Suppressor macrophage (primary cell): ENCODE measurements at regions not wholly inside any gene's neighbourhood (a gene's known extent, or its start where the extent isn't known, plus 50 kb on each side); places are given as distances from the start of the nearest gene placed in this dataset.

ENCODE experiments used
- DNase-seq, 4 experiments: peaks; one replicate each; pipeline ENCODE4 v3.0.0-alpha.2; 2020 to 2022

DNA sequence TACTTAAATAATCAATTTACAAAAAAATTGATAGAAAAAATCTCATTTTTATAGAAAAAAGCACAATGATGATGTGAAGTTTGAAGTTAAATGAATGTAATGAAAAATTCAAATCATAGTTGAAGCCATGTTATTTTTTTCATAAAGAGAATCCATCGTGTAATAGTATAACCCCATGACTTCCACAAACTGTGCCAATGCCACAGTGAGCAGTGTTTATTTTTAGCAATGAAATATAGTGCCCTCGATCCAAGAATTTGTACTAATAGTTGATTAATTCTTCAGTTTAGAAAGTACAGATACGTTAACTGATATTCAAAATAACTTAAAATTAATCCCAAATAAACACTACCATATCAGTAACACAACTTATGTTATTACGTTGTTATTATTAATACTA is 225.9 kb downstream of the PTPRC start:
- DNase-seq: no peak

GRCh38 chr1:198865319-198865718 is 226.5 kb downstream of the PTPRC start:
- no peak for DNase-seq

- DNase-seq: no peak
These were observed 228.3 kb downstream of the PTPRC start for GRCh38 chr1:198867182-198867581.

DNA sequence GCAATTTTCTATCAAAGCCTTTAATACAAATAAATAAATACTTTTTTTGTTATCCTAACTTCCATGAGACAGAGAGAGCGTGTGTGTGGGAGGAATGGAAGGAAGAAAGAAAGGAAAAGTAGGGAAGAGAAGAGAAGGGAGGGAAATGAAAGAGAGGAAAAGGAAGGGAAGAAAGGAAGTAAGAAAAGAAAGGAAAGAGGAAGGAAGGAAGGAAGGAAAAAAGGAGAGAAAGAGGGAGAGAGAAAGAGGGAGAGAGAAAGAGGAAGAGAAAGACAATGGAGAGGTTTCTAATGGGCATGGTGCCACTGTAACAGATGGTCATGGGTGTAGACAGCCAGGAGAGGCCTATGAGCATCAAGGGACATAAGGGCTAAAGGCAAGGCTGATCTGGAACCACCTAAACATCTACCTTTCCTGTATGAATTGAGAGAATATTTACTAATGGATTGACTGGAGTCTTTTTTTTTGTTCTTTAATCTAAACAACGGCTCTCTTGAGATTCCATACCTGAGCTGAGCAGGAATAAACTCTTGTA is 234.9 kb downstream of the PTPRC start:
- no peak for DNase-seq

DNA sequence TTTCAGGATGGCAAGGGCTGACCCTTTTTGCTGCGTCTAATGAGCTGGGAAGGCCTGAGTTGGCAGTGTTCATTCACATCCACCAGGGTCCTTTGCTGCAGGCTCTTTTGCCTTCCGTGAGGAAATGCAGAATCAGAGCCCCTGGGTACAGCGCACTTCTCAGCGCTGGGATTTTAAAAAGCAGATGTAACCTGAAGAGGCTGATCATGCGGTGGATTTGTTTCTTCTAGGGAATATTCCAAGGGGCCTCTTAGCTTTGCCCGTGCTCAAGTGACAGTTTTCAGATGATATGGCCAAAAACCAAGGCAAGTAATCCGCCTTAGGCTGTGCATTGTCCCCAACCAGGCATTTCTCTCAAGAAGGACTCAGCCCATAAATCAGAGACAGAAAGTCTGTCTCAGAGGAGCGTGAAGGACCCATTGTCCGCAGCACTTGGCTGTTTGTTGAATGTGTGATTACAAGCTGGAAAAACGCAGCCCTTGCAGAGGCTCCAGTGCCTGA is 237.6 kb downstream of the PTPRC start:
- DNase-seq: no peak

- DNase-seq: no peak
These were observed 239.7 kb downstream of the PTPRC start for GRCh38 chr1:198878566-198878965.

DNA sequence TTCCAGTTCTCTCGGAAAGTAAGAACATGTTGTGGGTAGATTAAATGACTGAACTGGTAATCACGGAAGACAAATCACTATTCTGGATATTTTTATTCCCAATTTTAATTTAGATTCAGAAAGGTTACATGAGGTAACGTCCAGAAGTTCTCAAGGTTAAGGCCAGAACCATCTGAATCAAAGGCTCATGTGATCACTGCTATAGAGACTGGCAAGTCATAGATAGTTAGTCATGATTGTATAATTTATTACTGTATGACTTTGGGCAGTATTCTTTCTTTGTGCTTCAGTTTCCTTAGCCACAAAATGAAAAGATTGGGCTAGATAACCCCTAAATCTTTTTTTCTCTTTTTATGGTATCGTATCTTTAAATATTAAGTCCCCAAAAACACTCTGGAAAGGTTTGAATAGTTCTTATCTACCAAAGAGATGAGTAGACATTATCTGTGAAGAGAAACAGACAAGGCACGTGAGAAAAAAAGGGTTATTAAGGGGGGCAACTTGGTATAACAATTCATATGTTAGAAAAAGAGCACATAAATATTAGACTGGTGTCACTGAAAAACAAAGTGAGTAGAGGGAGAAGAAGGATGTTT is 241.0 kb downstream of the PTPRC start:
- no peak for DNase-seq

- no peak for DNase-seq
These were observed 241.6 kb downstream of the PTPRC start for GRCh38 chr1:198880397-198880796.

DNA sequence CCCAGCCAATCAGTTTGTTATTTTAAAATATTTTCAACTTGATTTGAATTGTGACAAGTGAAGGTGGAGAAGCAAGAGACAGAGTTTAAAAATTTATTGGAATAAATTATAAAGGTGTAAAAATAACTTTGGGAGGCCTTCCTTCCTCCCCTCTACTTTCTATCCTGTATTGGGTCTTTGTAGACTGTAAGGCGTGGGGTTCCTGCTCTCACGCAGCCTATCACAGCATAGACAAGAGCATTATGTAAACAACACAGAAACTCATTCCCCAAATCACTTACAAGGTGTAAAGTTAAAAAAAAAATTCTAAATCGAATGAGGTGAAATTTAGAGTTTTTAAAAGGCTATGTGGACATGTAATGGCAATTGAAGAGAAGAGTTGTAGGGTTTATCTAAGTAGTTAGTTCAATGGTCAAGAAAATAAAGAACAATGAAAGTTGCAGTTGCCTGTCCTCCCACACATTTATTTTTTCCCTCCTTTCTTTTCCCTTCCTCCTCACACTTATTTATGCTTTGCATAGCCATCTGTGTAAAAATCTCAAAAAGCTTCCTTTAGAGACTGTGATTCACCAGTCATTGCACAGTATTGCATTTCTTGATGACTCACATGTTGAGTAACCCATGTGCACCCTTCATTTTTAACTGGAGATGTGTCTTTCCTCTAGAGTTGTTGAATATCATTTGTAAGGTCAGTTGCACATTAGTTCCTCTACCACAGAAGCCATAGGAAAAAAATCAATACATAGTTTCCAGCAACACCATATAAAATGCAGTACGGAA is 242.2 kb downstream of the PTPRC start:
- peak; percentile 49 to 91 (median 83) for DNase-seq

DNA sequence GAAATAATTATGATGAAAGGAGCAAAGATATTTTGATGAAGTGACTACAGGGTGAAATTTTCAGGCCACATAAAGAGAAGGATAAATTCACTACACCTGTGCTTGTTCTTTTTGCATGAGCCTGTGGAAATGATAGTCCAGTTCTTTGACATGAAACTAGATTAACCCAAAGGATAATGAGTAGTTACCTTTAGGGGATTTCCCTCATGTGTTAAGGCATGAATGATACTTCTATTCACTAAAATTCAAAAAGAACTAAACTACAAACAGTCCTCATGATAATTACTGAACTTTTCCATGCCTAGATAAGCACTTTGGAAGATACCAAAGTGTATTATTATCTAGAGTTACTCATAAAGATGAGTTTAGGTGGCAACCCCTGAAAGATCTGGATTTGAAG is 244.3 kb downstream of the PTPRC start:
- no peak for DNase-seq

DNA sequence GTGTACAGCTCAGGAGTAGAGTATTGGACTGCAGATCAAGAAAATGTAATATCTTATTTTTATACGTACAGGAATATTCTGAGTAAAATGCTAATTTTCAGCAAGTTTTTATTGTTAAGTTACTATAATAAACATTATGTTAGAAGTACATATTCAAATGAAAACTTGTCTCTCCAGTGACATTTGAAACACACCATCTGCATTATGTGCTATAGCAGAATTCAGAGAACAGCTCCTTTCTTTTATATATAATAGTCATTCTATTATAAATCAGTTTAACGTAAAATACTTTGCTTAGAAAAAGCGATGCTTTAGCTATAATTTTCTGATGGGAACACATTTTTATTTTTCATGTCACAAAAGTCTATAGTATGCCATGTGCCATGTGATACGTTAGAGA is 249.0 kb downstream of the PTPRC start:
- no peak for DNase-seq

- DNase-seq: no peak
These were observed 249.6 kb downstream of the PTPRC start for GRCh38 chr1:198888379-198888943.

DNA sequence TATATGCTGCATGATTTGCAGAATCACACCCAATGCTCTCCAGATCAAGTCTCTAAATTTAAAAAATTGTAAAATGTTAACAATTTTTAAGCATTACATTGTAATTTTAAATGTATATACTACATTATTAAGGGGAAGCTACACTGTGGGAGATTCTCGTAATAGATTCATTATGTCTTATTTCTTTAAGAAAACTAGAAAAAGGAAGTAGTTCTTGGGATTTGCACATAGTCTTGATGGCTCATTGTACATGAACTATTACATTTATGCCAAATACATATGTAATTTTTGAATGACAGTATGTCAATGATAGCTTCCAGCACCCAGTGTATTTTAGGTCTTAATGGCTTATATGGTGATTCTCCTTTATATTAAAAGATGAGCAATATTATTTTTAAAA is 250.3 kb downstream of the PTPRC start:
- DNase-seq: peak; percentile 8 to 85 (median 58)

GRCh38 chr1:198889749-198890148 is 250.9 kb downstream of the PTPRC start:
- DNase-seq: no peak

DNA sequence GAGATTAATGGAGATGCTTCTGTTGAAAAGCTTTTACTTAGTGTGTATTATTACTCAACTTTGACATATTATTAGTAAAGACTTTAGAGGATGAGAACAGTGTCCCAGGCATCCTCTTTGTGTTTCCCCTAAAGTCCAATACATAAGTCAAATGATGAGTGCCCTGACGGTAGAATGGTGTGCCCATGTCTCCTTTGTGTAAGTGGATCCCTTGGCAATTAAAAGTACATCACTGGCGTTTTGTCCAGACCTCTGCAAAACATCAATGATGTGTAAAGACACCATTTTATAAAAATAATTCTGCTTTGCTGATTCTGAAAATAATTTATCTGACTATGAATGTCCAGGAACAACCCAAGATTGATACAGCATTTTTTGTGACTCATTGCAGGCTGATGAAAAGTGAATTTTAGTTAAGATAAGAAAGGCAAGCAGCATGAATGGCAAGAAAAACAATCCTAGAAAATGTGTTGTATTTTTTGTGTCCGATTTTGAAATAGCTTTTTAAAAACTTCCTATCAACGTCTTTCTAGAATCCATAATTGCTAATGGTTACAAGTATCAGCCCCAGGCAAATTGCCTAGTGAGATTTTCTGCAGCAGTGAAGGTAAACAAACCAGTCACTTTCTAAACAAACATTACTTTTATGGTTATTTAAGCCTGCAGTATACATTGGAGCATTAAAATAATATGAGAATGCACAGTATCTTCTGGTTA is 251.5 kb downstream of the PTPRC start:
- peak in 1 of 4 experiments; percentile 3 for DNase-seq

- DNase-seq: no peak
These were observed 253.2 kb downstream of the PTPRC start for GRCh38 chr1:198892065-198892464.

DNA sequence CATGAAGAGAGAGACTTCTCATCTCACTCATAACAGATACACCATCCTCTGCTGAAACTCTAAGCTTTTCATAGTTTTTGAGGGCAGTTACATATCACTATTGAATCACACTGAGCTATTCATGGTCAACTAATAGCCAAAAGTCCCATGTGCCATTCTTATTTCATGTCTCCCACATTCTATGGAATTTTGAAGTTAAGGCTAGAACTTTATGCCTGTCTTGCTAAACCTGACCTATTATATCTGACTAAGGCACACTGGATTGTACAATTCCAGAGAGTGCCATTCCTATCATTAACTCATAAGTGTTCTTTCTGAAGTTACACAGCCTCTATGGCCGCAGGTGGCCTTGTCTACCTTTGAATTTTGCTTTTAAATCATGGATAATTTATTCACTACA is 254.3 kb downstream of the PTPRC start:
- no peak for DNase-seq

GRCh38 chr1:198893763-198894444 is 255.1 kb downstream of the PTPRC start:
- no peak for DNase-seq

DNA sequence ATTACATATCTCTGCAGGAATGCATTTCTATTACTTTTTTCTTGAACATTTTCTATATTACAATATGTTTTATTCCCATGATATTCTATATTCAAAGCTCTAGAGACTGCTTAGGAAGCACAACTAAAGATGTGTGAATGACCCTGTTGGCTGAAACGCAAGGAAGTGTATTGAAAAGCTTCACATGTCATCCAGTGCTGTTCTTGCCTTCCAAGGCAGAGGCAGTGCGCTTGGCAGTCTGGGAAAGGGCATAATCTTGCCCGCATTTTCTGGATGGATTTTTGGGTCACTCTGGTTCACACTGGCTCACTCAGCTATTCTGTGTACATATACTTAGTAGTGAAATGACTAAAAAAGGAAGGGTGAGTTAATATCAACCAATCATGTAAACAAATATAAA is 262.4 kb downstream of the PTPRC start:
- DNase-seq: no peak

DNA sequence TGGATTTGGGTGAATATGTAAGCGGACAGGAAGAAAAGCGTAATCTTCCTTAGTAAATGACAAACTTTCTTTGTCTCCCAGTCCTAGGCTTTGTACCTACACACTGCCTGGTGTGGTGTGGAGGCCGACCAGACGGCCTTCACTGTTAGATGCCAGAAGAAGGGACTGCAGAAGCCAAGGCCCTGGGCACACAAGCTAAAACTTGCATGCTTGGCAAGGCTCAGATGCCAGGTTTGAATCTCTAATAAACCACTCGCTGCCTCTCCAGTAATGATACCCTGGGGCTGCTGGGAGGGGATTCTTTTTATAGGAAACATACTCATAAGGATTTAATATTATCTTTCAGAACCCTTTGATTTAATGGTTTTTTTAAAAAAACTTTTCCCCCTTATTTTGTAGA is 263.8 kb downstream of the PTPRC start:
- DNase-seq: no peak

DNA sequence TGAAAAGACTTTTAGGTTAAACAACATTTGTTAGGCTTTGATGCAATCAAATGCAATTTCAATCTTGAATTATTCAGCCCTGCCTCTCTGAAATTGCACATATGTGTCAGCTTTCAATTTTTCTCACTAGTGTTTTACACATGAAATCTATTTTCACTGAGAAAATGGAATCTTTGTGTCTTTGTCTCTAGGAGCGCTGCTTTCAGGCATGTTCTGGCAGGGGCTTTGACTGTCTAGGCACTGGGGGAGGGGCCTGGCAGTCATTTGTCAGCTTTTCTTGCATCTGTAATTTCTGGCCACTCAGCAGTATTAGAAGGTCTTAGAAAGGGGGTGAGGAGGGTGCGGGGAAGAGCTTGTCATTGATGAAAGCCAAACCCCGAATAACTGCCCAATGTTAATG is 264.4 kb downstream of the PTPRC start:
- DNase-seq: no peak

DNA sequence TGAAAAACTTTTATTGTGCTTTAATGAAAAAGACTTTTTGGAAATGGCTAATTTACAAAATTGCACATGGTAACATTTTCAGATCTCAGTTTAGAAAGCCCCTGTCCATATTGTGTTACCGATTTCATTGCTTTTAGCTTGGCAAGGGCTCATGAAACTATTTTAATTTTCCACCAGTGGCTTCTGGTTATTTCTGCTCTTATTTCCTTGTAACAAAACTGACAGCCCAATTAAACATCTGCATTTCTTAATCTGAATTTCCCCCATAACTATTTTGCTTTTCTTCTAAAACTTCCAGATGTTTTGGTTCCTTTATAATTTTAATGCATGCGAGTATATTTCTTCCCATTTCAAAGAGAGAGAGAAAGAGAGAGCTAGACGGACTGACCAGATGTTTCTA is 264.8 kb downstream of the PTPRC start:
- no peak for DNase-seq
